HG03280 (cell line): ENCODE measurements at regions not wholly inside any gene's neighbourhood (a gene's known extent, or its start where the extent isn't known, plus 50 kb on each side); places are given as distances from the start of the nearest gene placed in this dataset.
A peak's percentile ranks its signal among the peaks of the same experiment; 100 is the strongest.
"Not testable (repeated sequence)": the region's sequence is repeated elsewhere in the genome, so short reads cannot be mapped to it uniquely, and the experiment has no call there.

Source experiments
- ATAC-seq: cut with Tn5 transposase; IDR thresholded peaks from one replicate; pipeline ENCODE4 v1.9.1; 2021; ENCODE audit warnings: mild to moderate bottlenecking, moderate library complexity; ENCODE audit not compliant: unreplicated experiment

GRCh38 chr12:67716817-67717216, 68.3 kb downstream of the DYRK2 start:
- ATAC-seq, result no peak

- not testable (repeated sequence) for ATAC-seq
These were observed 70.8 kb downstream of the DYRK2 start for GRCh38 chr12:67719303-67719702.

- no peak for ATAC-seq
These were observed 71.9 kb downstream of the DYRK2 start for GRCh38 chr12:67720351-67720856.

- ATAC-seq, result no peak
These were observed 72.7 kb downstream of the DYRK2 start for GRCh38 chr12:67721248-67721647.

GRCh38 chr12:67722296-67722695, 73.8 kb downstream of the DYRK2 start:
- ATAC-seq, result no peak

GRCh38 chr12:67726868-67727267, 78.3 kb downstream of the DYRK2 start:
- no peak for ATAC-seq

- ATAC-seq, result no peak
These were observed 79.4 kb downstream of the DYRK2 start for GRCh38 chr12:67727702-67728666.

- no peak for ATAC-seq
These were observed 84.3 kb downstream of the DYRK2 start for GRCh38 chr12:67732857-67733256.

GRCh38 chr12:67735868-67736267, 87.3 kb downstream of the DYRK2 start:
- no peak for ATAC-seq

- no peak for ATAC-seq
These were observed 92.2 kb downstream of the DYRK2 start for GRCh38 chr12:67740711-67741110.

GRCh38 chr12:67741270-67741669, 92.7 kb downstream of the DYRK2 start:
- no peak for ATAC-seq

- ATAC-seq, result no peak
These were observed 93.9 kb downstream of the DYRK2 start for GRCh38 chr12:67742461-67742860.

- no peak for ATAC-seq
These were observed 99.6 kb downstream of the DYRK2 start for GRCh38 chr12:67747869-67748742.

GRCh38 chr12:67748743-67749040, 100.1 kb downstream of the DYRK2 start:
- ATAC-seq, result no peak

GRCh38 chr12:67750513-67751183, 102.1 kb downstream of the DYRK2 start:
- ATAC-seq, result no peak

- no peak for ATAC-seq
These were observed 102.9 kb downstream of the DYRK2 start for GRCh38 chr12:67751381-67751928.

- ATAC-seq, result no peak
These were observed 103.7 kb downstream of the DYRK2 start for GRCh38 chr12:67752226-67752732.

- ATAC-seq, result no peak
These were observed 106.6 kb downstream of the DYRK2 start for GRCh38 chr12:67754933-67755697.

- no peak for ATAC-seq
These were observed 109.1 kb downstream of the DYRK2 start for GRCh38 chr12:67757651-67758050.

GRCh38 chr12:67758119-67758518, 109.6 kb downstream of the DYRK2 start:
- peak; percentile 94 for ATAC-seq
